Fibroblast of pulmonary artery (primary cell): ENCODE measurements at regions not wholly inside any gene's neighbourhood (a gene's known extent, or its start where the extent isn't known, plus 50 kb on each side); places are given as distances from the start of the nearest gene placed in this dataset.

ENCODE experiments used
- DNase-seq: peaks from one replicate; pipeline ENCODE4 v3.0.0-alpha.2; 2010; ENCODE audit warnings: low read depth
- H3K4me3 ChIP-seq: replicated peaks from 2 replicates; pipeline ENCODE4 v1.5.1; 2011; ENCODE audit warnings: low read depth, mild to moderate bottlenecking, control low read depth, low read length, moderate library complexity
- TF ChIP-seq, protein P1 (sequence below): IDR thresholded peaks from 2 replicates; pipeline ENCODE4 v1.5.1; 2011; ENCODE audit warnings: mild to moderate bottlenecking, control low read depth, low read length, inconsistent platforms; ENCODE audit errors: missing control alignments

DNA sequence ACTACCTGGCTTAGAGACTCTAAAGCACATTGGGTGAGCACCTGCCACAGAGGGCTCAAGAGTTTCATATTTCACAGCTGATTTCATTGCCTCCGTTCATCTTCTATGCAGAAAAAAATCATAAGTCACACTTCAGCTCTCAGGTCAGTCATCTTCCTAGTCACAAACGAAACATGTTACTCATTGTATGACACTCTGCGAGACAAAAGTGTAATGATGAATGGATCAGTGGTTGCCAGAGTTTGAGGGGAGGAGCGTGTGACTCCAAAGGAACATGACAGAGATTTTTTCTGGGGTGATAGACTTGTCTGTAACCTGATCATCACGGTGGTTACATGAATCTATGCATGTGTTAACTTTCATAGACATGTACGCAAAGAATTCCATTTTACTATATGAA, 195.2 kb upstream of the CNTNAP4 start:
- no peak overlapping the region for H3K4me3 ChIP-seq
- TF ChIP-seq, protein P1, sequence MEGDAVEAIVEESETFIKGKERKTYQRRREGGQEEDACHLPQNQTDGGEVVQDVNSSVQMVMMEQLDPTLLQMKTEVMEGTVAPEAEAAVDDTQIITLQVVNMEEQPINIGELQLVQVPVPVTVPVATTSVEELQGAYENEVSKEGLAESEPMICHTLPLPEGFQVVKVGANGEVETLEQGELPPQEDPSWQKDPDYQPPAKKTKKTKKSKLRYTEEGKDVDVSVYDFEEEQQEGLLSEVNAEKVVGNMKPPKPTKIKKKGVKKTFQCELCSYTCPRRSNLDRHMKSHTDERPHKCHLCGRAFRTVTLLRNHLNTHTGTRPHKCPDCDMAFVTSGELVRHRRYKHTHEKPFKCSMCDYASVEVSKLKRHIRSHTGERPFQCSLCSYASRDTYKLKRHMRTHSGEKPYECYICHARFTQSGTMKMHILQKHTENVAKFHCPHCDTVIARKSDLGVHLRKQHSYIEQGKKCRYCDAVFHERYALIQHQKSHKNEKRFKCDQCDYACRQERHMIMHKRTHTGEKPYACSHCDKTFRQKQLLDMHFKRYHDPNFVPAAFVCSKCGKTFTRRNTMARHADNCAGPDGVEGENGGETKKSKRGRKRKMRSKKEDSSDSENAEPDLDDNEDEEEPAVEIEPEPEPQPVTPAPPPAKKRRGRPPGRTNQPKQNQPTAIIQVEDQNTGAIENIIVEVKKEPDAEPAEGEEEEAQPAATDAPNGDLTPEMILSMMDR, result no peak
- no peak for DNase-seq

DNA sequence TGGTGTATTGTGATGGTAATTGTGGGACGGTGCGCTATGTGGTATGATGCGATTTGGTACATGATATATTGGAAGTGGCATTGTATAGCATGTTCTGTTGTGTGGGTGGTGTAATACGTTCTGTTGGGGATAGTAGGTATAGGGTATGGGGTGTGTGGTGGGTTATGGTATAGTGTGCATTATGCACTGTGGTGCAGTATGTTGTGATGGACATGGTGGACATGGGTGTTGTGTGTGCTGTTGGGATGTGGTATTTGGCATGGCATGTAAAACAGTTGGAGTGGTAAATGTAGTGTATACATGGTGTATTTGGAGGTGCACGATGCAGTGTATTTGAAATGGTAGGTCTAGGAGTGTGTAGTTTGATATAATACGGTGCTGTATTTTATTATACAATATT, 170.6 kb upstream of the CNTNAP4 start:
- TF ChIP-seq, protein P1, result no peak
- no peak for DNase-seq
- no peak overlapping the region for H3K4me3 ChIP-seq

DNA sequence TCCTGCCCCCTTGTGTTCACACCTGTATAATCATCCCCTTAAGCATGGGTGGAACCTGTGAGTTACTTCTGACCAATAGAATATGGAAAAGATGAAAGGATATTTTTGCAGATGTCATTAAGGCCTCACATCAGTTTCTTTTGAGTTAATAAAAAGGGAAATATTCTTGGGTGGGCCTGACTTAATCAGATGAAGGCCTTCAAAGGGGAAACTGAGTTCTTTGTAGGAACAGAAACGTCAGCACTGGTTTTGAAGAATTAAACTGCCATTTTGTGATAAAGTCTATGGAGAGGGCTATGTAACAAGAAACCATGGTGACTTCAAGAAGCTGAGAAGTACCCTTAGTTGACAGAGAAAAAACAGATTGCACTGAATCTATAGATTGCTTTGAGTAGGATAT, 168.7 kb upstream of the CNTNAP4 start:
- no peak overlapping the region for H3K4me3 ChIP-seq
- no peak for DNase-seq
- TF ChIP-seq, protein P1, result no peak

DNA sequence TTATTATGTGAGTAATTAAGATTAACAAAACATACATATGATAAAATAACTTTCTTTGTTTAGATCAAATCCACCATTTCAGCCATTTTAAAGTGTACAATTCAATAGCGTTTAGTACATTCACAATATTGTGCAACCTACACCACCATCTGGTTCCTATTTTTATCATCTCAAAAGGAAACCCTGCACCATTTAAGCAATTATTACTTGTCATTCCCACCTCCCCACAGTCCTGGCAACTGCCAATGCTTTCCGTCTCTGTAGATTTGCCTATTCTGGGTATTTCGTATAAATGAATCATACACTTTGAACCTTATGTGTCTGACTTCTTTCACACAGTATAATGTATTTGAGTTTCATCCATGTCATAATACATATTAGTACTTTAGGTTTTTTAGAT, 162.5 kb upstream of the CNTNAP4 start:
- DNase-seq, result no peak
- H3K4me3 ChIP-seq, result no peak overlapping the region
- TF ChIP-seq, protein P1, result no peak

DNA sequence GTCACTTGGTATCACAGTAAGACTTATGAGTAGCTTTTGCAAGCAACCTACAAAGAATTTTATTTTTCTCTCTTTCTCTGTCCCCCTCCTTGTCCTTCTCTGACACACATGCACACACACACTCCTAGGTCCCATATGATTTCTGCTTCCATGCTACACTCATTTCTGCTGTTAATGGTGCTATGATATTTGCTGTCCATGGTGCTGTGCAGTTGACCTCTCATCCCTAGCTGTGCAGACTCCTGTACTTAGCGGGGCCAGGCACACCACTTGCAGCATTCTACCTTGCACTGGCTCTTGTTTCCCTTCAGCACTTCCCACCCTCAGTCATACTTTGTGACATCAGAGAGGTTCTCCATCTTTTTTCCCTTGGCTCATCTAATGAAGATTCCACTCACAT, 158.9 kb upstream of the CNTNAP4 start:
- DNase-seq, result no peak
- no peak overlapping the region for H3K4me3 ChIP-seq
- TF ChIP-seq, protein P1, result no peak

DNA sequence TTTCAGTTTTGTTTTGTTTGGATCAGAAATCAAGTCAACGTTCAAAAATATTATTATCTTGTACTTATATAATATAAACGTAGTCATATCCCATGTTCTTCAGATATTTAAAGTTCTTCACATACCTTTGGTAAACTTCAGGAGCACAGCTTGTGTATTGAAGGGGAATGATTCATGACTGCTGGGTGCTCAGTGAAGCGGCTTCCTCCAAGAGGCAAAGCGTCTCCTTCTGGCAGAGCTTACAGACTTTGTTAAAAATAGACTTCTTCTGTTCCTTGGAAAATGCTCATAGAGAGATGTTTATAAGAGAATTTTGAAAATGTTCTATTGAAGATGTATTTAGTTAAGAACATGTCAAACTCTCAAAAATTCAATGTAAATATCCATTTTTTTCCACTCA, 155.6 kb upstream of the CNTNAP4 start:
- DNase-seq, result no peak
- TF ChIP-seq, protein P1, result no peak
- H3K4me3 ChIP-seq, result no peak overlapping the region

DNA sequence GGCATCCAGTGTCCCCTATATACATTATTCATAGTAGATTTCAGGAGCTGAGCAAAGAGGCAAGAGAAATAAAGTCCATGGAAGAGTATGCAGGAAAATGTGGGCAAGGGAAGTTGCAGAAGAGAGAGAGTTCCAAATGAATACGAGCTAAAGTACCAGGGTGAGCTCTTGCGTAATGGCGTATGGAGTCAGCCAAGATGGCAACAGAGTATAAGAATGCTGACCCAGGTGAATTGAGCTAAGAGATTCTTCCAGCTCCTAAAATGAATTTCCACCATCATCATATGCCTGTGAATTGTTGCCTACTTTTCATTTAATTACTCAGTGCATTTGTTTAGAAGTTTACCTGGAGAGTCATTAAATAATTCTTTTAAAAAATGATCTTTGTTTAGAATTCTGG, 153.2 kb upstream of the CNTNAP4 start:
- TF ChIP-seq, protein P1, result no peak
- DNase-seq, result no peak
- no peak overlapping the region for H3K4me3 ChIP-seq
